ENCODE measurements at regions not wholly inside any gene's neighbourhood (a gene's known extent, or its start where the extent isn't known, plus 50 kb on each side); places are given as distances from the start of the nearest gene placed in this dataset.
"Not testable (repeated sequence)": the region's sequence is repeated elsewhere in the genome, so short reads cannot be mapped to it uniquely, and the experiment has no call there.

- DNase-seq, result no peak
Observed at GRCh38 chr12:116433249-116433648, 125.9 kb upstream of the MAP1LC3B2 start.

- DNase-seq, result no peak
Observed at GRCh38 chr12:116434155-116435011, 124.8 kb upstream of the MAP1LC3B2 start.

GRCh38 chr12:116435984-116436383 lies 123.2 kb upstream of the MAP1LC3B2 start:
- no peak for DNase-seq

- DNase-seq, result no peak
Observed at GRCh38 chr12:116436561-116437249, 122.5 kb upstream of the MAP1LC3B2 start.

- DNase-seq, result no peak
Observed at GRCh38 chr12:116441292-116441691, 117.9 kb upstream of the MAP1LC3B2 start.

DNA sequence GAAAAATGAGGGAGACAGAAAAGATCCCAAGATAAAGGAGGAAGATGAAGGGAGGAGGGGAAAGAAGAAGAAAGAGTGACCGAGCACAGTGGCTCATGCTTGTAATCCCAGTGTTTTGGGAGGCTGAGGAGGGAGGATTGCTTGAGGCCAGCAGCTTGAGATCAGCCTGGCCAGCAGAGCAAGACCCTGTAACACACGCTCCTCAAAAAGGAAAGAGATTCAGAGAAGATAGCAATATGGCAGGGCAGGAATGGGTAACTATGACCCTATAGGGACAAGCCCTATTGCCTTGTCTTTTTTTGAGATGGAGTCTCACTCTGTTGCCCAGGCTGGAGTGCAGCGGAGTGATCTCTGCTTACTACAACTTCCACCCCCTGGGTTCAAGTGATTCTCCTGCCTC lies 116.9 kb upstream of the MAP1LC3B2 start:
- no peak for DNase-seq

DNA sequence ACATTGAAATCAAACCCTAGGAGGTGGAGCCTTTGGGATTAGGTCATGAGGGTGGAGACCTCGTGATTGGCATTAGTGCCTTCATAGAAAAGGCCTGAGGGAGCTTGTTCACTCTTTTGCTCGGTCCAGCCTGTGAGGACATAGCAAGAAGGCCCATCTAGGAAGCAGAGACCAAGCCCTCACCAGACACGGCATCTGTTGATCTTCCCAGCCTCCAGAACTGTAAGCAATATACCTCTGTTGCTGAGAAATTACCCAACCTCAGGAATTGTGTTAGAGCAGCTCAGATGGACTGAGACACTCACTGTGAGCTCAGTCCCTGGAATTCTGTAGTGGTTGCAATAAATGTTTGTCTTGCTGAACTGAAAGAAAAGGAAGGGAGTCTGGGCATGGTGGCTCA lies 116.2 kb upstream of the MAP1LC3B2 start:
- no peak for DNase-seq

- no peak for DNase-seq
Observed at GRCh38 chr12:116443821-116444589, 115.2 kb upstream of the MAP1LC3B2 start.

GRCh38 chr12:116444590-116444943 lies 114.6 kb upstream of the MAP1LC3B2 start:
- no peak for DNase-seq

GRCh38 chr12:116448165-116448739 lies 110.9 kb upstream of the MAP1LC3B2 start:
- DNase-seq, result no peak

- DNase-seq, result no peak
Observed at GRCh38 chr12:116450406-116450910, 108.7 kb upstream of the MAP1LC3B2 start.

DNA sequence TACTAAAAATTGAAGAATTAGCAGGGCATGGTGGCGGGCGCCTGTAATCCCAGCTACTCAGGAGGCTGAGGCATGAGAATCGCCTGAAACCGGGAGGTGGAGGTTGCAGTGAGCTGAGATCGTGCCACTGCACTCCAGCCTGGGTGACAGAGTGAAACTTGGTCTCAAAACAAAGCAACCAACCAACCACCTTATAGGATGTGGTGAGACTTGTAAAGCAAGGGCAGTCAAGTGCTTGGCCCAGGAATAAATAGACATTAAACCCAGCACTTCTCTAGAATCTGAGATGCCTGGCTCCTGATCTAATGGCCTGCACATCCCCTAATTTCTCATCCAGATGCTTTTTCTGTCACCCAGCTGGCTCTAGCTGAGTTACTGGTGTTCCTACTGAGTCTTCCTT lies 106.2 kb upstream of the MAP1LC3B2 start:
- not testable (repeated sequence) for DNase-seq

DNA sequence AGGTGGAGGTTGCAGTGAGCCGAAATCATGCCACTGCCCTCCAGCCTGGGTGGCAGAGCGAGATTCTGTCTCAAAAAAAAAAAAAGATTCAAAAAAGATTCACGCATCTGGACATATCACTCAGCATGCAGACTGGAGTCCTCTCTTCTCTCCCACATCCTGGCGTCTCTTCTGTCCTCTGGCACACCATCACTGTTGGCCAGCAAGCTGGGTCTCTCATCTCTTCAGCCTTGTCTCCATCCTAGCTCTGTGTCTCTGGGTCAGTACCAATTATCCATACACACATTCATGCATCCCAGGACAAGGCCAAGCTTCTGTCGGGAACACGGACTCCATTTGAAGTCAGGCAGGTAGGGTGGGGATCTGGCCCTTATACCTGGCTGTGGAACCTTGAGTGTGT lies 105.5 kb upstream of the MAP1LC3B2 start:
- DNase-seq, result no peak

GRCh38 chr12:116454076-116454475 lies 105.1 kb upstream of the MAP1LC3B2 start:
- DNase-seq, result no peak

- DNase-seq, result no peak
Observed at GRCh38 chr12:116454950-116455447, 104.2 kb upstream of the MAP1LC3B2 start.

DNA sequence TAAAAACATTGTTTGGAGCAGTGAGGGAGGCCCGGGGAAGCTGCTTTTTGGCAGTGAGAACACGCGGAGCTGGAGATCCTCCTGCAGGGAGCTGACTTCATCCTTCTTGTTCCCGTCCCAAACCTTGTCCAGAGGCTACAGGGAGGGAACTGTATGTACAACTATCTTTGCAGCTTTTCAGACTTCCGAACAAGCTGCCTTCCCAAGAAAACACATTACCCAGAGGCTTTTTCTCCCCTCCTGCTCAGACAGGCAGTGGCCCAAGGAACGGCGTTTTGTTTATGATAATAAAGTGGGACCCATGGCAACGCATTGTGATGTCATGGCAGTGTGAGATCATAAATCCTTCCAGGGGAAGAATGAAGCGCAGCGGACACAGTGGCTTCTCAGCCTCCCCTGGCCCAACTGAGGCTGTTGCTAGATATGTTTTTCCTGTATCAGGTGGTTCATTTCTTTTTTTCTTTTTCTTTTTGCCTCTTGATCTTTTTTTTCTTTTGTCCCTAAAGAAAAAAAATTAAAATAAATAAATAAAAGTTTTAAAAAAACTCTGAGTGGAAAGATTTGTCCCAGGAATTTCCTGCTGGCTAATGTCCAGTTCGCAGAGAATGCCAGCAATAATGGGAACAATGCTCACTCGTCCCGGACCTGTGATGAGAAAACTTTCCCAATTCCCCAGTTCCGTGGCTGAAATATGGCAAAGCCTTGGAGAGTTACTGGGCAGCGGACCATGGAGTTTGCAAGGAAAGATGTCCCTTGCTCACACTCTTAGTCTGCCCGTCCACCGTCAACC lies 103.4 kb upstream of the MAP1LC3B2 start:
- no peak for DNase-seq

DNA sequence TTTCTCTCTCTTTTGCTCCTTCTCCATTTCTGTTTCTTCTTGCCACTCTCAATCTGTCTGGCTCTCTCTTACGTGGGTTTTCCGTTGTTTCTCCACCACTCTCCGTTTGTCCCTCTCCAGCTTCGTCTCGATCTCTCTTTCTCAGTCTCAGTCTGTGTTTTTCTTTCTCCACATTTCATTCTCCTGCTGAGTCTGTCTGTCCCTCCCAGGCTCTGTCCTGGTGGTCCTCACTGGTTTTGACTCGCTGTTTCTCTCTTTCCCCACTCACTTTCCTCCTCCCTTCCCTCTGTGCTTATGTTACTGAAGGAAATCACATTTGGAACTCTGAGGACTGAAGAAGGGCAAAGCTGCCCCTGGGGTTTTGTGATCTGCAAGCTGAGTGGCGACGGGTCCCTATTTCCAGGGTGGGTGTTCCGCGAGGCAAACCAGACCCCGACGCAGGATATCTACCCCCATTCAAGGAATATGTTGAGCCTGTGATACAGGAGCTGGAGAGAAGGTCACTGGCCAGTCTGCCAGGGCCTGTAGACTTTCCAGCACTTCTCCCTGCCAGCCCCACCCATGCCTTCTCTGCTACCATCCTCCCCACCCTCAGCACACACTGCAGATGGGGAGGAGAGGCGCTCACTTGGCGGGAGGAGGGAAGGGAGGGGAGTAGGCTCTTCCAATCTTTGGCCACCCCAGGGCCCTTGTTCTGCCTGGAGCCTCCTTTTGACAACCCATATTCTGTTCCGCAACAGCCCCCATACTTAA lies 102.7 kb upstream of the MAP1LC3B2 start:
- DNase-seq, result no peak

GRCh38 chr12:116458492-116458891 lies 100.7 kb upstream of the MAP1LC3B2 start:
- DNase-seq, result no peak

DNA sequence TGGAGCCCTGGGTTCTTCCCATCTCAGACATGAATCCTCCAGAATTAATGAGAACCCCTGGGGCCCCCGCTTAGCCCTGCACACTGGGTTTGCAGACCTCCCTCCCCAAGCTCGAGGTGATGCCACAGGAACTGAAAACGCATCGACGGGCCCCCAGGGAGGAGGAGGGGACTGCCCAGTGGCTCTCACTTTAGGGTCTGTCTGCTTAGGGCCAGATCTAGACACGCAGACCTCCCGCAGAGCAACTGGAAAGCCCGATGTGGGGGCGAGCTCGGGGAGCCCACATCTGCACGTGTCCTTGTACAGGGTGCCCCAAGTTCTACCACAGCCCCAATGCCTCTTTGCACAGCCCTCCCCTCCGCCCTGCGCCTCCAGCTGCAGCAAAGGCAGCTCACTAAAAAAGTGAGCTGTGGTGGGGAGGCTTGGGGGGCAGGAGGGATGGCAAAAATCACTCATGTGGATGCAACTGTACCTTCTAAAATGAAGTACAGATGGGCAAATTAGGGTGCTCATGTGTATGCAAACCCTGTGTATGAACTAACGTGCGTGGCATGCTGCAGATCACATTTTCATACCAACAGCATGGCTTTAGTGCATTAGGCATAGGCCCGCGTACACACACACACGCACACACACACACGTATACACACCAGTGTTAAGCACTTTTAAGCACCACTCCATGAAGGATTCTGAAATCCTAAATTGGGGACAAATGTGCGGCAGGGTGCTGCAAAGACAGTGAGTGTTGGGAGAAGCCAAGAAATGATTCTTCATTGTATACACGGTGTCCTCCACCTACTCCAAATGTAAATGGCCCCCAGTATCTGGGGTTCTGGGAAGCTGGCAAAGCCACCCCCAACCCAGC lies 99.9 kb upstream of the MAP1LC3B2 start:
- no peak for DNase-seq

Measured in activated T-cell treated with anti-CD3 and anti-CD28 coated beads for 4 hours (primary cell).